ENCODE measurements at regions not wholly inside any gene's neighbourhood (a gene's known extent, or its start where the extent isn't known, plus 50 kb on each side); places are given as distances from the start of the nearest gene placed in this dataset.

DNA sequence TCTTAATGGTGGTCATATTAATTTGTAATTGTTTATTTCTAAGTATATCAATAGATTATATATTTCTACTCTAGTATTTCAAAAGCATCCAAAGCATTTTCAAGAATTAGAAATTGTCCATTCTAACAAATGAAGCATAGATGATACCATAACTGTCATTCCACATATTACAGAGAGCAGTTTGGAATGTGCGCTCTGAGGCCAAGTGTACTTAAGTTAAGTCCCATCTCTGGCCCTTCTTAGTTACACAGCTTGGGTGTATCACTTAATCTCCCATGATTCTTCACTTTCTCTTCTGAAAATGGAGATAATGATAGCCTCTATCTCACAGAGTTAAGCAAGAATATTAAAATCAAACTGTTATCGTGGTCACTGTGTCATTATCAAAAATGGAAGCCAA, 281.1 kb downstream of the MRPL39 start:
- peaks cover 0 to 33% (median 14%) of the 10 kb centered on the region in 5 donors for H3K27me3 Mint-ChIP-seq
- H3K4me3 Mint-ChIP-seq: no peak overlapping the region
- intact Hi-C loops (cut with micrococcal nuclease): no loop called here

DNA sequence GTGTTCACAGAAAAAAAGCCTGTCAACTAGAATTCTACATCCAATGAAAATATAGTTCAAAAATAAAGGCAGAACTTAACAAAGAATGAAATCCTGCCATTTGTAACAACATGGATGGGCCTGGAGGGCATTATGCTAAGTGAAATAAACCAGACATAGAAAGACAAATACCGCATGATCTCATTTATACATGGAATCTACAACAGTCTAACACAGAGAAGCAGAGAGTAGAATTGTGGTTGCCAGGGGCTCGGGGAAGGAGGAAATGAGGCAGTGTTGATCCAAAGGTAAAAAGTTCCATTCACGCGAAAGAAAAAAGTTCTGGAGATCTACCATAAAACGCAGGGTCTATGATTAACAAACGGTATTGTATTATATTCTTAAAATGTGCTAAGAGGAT, 282.6 kb downstream of the MRPL39 start:
- H3K36me3 ChIP-seq (ENCODE audit: control insufficient read depth in 2 of 3, insufficient read depth in 3 of 3, low read length in 3 of 3): no peaks in the 10 kb centered on the region
- intact Hi-C loops (cut with micrococcal nuclease): no loop called here
- ChIA-PET CTCF (no interaction called here), POLR2A (no interaction called here)
- Mint-ChIP-seq H3K4me3 (no peak overlapping the region), H3K36me3 (no peaks in the 10 kb centered on the region), H3K27ac (no peak overlapping the region), H3K9me3 (peaks cover 0 to 5% (median 0%) of the 10 kb centered on the region in 11 donors), H3K4me1 (no peaks in the 10 kb centered on the region), H3K27me3 (peaks cover 0 to 35% (median 14%) of the 10 kb centered on the region in 5 donors)
- no peaks in the 10 kb centered on the region for H3K4me1 ChIP-seq (ENCODE audit: control insufficient read depth in 2 of 2, insufficient read depth in 2 of 2, low read length in 2 of 2)
- ATAC-seq: no peak
- no peak for DNase-seq
- H3K9me3 ChIP-seq (ENCODE audit: control insufficient read depth in 2 of 3, low read length in 3 of 3): no peaks in the 10 kb centered on the region
- H3K27ac ChIP-seq (ENCODE audit: low read depth, low read length): no peak overlapping the region
- no peak overlapping the region for H3K4me3 ChIP-seq (ENCODE audit: low read length)
- no peaks in the 10 kb centered on the region for H3K27me3 ChIP-seq (ENCODE audit: control insufficient read depth in 2 of 2, insufficient read depth in 2 of 2, low read length in 2 of 2)

More for the DNA sequence above, 281.1 kb downstream of the MRPL39 start:
- CTCF ChIA-PET: no interaction called here
- Mint-ChIP-seq H3K4me1 (no peaks in the 10 kb centered on the region), H3K36me3 (no peaks in the 10 kb centered on the region), H3K9me3 (peaks cover 0 to 5% (median 0%) of the 10 kb centered on the region in 11 donors), H3K27ac (no peak overlapping the region)
- no peaks in the 10 kb centered on the region for H3K36me3 ChIP-seq (ENCODE audit: control insufficient read depth in 2 of 3, insufficient read depth in 3 of 3, low read length in 3 of 3)
- H3K27me3 ChIP-seq (ENCODE audit: control insufficient read depth in 2 of 2, insufficient read depth in 2 of 2, low read length in 2 of 2): no peaks in the 10 kb centered on the region
- DNase-seq: no peak
- H3K4me1 ChIP-seq (ENCODE audit: control insufficient read depth in 2 of 2, insufficient read depth in 2 of 2, low read length in 2 of 2): no peaks in the 10 kb centered on the region
- no peak overlapping the region for H3K4me3 ChIP-seq (ENCODE audit: low read length)
- POLR2A ChIA-PET: no interaction called here
- no peak overlapping the region for H3K27ac ChIP-seq (ENCODE audit: low read depth, low read length)
- no peaks in the 10 kb centered on the region for H3K9me3 ChIP-seq (ENCODE audit: control insufficient read depth in 2 of 3, low read length in 3 of 3)
- no peak for ATAC-seq

DNA sequence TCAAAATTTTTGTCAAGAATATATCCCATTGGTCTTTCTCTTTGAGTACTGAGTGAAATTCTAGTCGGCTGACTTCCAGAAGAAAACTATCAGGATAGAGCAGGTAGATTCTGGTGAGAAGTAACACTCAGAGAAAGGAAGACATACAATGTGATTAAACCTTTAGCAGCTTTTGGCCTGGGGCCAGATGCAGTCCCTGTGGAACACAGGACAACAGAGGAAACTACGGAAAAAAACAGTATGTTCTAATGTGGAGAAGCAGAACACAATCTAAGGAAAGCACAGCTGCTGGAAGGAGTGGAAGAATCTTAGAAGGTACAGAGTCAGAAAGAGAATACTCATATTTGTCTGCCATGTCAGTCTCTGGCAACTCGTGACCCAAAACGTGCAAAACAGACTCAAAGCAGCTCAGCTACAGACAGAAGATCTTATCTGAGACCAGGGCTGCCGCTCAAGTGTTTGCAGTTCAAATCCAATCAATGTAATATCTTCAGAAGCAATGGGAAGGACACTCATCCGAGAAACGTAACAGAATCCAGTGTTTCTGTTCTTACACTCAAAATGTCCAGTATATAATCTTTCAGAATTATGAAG, 283.8 kb downstream of the MRPL39 start:
- no peaks in the 10 kb centered on the region for H3K9me3 ChIP-seq (ENCODE audit: control insufficient read depth in 2 of 3, low read length in 3 of 3)
- ATAC-seq: no peak
- Mint-ChIP-seq H3K27ac (no peak overlapping the region), H3K9me3 (peaks cover 0 to 5% (median 0%) of the 10 kb centered on the region in 11 donors), H3K4me1 (no peaks in the 10 kb centered on the region), H3K27me3 (peaks cover 0 to 35% (median 9%) of the 10 kb centered on the region in 5 donors), H3K36me3 (no peaks in the 10 kb centered on the region), H3K4me3 (no peak overlapping the region)
- H3K36me3 ChIP-seq (ENCODE audit: control insufficient read depth in 2 of 3, insufficient read depth in 3 of 3, low read length in 3 of 3): no peaks in the 10 kb centered on the region
- H3K4me1 ChIP-seq (ENCODE audit: control insufficient read depth in 2 of 2, insufficient read depth in 2 of 2, low read length in 2 of 2): no peaks in the 10 kb centered on the region
- POLR2A ChIA-PET: no interaction called here
- DNase-seq: no peak
- intact Hi-C loops (cut with micrococcal nuclease): no loop called here
- H3K27ac ChIP-seq (ENCODE audit: low read depth, low read length): no peak overlapping the region
- CTCF ChIA-PET: no interaction called here
- no peak overlapping the region for H3K4me3 ChIP-seq (ENCODE audit: low read length)
- no peaks in the 10 kb centered on the region for H3K27me3 ChIP-seq (ENCODE audit: control insufficient read depth in 2 of 2, insufficient read depth in 2 of 2, low read length in 2 of 2)

DNA sequence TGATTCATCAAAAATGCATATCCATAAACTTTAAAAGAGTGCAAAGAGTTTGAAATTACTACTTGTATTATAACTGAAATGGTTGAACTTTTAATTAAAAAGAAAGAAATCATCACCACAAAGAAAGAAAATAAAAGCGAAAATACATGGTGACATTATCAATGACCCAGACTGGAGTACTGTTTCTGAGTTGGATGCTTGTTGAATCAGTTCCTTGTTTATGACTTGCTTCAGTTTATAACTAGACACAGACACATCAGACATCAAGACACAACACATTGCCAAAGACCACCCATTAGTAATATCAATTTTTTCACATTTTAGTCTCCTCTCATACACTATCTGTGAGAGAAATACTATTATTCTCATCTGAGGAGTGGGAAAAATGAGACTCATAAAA, 293.0 kb downstream of the MRPL39 start:
- ChIA-PET CTCF (no interaction called here), POLR2A (no interaction called here)
- ATAC-seq: no peak
- no peak for DNase-seq
- no peaks in the 10 kb centered on the region for H3K36me3 ChIP-seq (ENCODE audit: control insufficient read depth in 2 of 3, insufficient read depth in 3 of 3, low read length in 3 of 3)
- H3K9me3 ChIP-seq (ENCODE audit: control insufficient read depth in 2 of 3, low read length in 3 of 3): peaks cover 0 to under 1% (median 0%) of the 10 kb centered on the region in 3 experiments
- Mint-ChIP-seq H3K36me3 (peaks cover 0 to under 1% (median 0%) of the 10 kb centered on the region in 5 donors), H3K4me3 (no peak overlapping the region), H3K4me1 (no peaks in the 10 kb centered on the region), H3K27ac (no peak overlapping the region), H3K27me3 (peaks cover 0 to 3% (median 0%) of the 10 kb centered on the region in 5 donors), H3K9me3 (peaks cover 0 to 11% (median under 1%) of the 10 kb centered on the region in 11 donors)
- intact Hi-C loops (cut with micrococcal nuclease): no loop called here
- H3K4me3 ChIP-seq (ENCODE audit: low read length): no peak overlapping the region
- H3K27me3 ChIP-seq (ENCODE audit: control insufficient read depth in 2 of 2, insufficient read depth in 2 of 2, low read length in 2 of 2): no peaks in the 10 kb centered on the region
- H3K27ac ChIP-seq (ENCODE audit: low read depth, low read length): no peak overlapping the region
- H3K4me1 ChIP-seq (ENCODE audit: control insufficient read depth in 2 of 2, insufficient read depth in 2 of 2, low read length in 2 of 2): no peaks in the 10 kb centered on the region

DNA sequence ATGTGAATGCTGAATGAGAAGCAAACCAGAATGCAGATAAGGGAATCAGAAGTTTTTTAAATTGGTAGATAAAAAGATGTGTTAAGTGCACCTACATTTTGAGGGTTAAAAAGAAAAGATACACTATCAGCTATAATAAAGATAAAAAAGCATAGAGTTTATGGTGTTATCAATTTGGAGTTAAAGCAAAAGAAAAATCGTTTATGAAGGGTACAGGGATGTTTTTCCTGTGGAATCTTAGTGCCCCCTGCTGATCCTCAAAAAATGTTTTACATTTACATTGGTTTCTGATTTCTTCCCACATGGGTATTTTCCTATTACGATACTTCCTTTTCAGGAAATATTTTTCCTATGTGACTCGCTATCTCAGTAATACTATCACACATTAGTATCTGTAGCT, 293.5 kb downstream of the MRPL39 start:
- H3K36me3 Mint-ChIP-seq: peaks cover 0 to 4% (median 0%) of the 10 kb centered on the region in 5 donors
- Histone ChIP-seq H3K27me3 (ENCODE audit: control insufficient read depth in 2 of 2, insufficient read depth in 2 of 2, low read length in 2 of 2) (no peaks in the 10 kb centered on the region), H3K27ac (ENCODE audit: low read depth, low read length) (no peak overlapping the region), H3K9me3 (ENCODE audit: control insufficient read depth in 2 of 3, low read length in 3 of 3) (peaks cover 0 to 5% (median 0%) of the 10 kb centered on the region in 3 experiments), H3K36me3 (ENCODE audit: control insufficient read depth in 2 of 3, insufficient read depth in 3 of 3, low read length in 3 of 3) (no peaks in the 10 kb centered on the region), H3K4me1 (ENCODE audit: control insufficient read depth in 2 of 2, insufficient read depth in 2 of 2, low read length in 2 of 2) (no peaks in the 10 kb centered on the region), H3K4me3 (ENCODE audit: low read length) (no peak overlapping the region)
- no peaks in the 10 kb centered on the region for H3K4me1 Mint-ChIP-seq
- no peak overlapping the region for H3K4me3 Mint-ChIP-seq
- H3K27me3 Mint-ChIP-seq: peaks cover 0 to 3% (median 0%) of the 10 kb centered on the region in 5 donors
- DNase-seq (no peak), ATAC-seq (no peak)
- H3K27ac Mint-ChIP-seq: no peak overlapping the region
- intact Hi-C loops (cut with micrococcal nuclease): no loop called here
- ChIA-PET CTCF (no interaction called here), POLR2A (no interaction called here)
- peaks cover 0 to 15% (median 5%) of the 10 kb centered on the region in 11 donors for H3K9me3 Mint-ChIP-seq

DNA sequence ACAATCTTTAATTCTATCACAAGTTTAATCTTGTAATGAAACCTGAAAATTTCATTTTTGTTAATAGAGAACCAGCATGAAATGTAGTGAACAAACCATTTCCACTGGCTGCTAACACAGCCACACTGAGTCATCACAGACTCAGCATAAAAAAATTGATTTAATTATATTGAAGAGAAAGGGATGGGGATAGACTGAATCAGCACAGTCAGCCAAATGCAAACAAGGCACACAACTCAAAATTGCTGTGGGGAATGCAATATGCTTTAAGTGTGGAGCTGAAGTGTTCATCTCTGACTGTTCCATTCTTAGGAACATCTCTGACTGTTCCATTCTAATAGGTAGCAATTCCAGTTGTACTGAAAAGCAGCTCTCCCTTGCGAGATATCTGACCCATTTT, 299.8 kb downstream of the MRPL39 start:
- no peak for DNase-seq
- no peak overlapping the region for H3K27ac ChIP-seq (ENCODE audit: low read depth, low read length)
- no peaks in the 10 kb centered on the region for H3K4me1 Mint-ChIP-seq
- H3K27me3 Mint-ChIP-seq: peaks cover 3 to 10% (median 4%) of the 10 kb centered on the region in 5 donors
- no peak overlapping the region for H3K4me3 ChIP-seq (ENCODE audit: low read length)
- H3K9me3 Mint-ChIP-seq: peaks cover 1 to 15% (median 5%) of the 10 kb centered on the region in 11 donors
- ATAC-seq: no peak
- H3K4me1 ChIP-seq (ENCODE audit: control insufficient read depth in 2 of 2, insufficient read depth in 2 of 2, low read length in 2 of 2): no peaks in the 10 kb centered on the region
- no peaks in the 10 kb centered on the region for H3K27me3 ChIP-seq (ENCODE audit: control insufficient read depth in 2 of 2, insufficient read depth in 2 of 2, low read length in 2 of 2)
- no peak overlapping the region for H3K27ac Mint-ChIP-seq
- intact Hi-C loops (cut with micrococcal nuclease): no loop called here
- H3K36me3 ChIP-seq (ENCODE audit: control insufficient read depth in 2 of 3, insufficient read depth in 3 of 3, low read length in 3 of 3): no peaks in the 10 kb centered on the region
- ChIA-PET POLR2A (no interaction called here), CTCF (no interaction called here)
- no peak overlapping the region for H3K4me3 Mint-ChIP-seq
- H3K9me3 ChIP-seq (ENCODE audit: control insufficient read depth in 2 of 3, low read length in 3 of 3): peaks cover 0 to 7% (median 0%) of the 10 kb centered on the region in 3 experiments
- H3K36me3 Mint-ChIP-seq: peaks cover 0 to 4% (median 0%) of the 10 kb centered on the region in 5 donors

DNA sequence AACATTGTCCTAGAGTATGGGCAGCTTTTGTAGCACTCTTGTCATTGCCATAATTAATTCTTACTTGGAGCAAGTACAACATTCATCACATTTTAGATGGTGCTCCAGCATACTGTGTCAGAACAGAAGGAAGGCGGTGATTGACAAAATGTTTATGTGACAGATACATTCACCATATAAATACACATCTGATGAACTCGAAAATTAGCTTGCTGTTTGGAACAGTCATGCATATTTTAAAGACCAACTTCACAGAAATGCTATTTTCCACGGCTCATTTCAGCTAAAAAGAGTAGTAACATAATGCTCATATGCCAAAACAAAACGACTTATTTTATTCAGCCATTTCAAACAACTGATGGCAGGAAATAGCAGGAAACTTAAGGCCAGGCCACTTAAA, 302.7 kb downstream of the MRPL39 start:
- Mint-ChIP-seq H3K27ac (no peak overlapping the region), H3K9me3 (peaks cover 1 to 8% (median 5%) of the 10 kb centered on the region in 11 donors), H3K4me3 (no peak overlapping the region), H3K36me3 (peaks cover 0 to 4% (median 0%) of the 10 kb centered on the region in 5 donors), H3K27me3 (peaks cover 0 to 10% (median 4%) of the 10 kb centered on the region in 5 donors), H3K4me1 (no peaks in the 10 kb centered on the region)
- no peaks in the 10 kb centered on the region for H3K36me3 ChIP-seq (ENCODE audit: control insufficient read depth in 2 of 3, insufficient read depth in 3 of 3, low read length in 3 of 3)
- POLR2A ChIA-PET: no interaction called here
- ATAC-seq (no peak), DNase-seq (no peak)
- CTCF ChIA-PET: no interaction called here
- no peaks in the 10 kb centered on the region for H3K4me1 ChIP-seq (ENCODE audit: control insufficient read depth in 2 of 2, insufficient read depth in 2 of 2, low read length in 2 of 2)
- H3K27ac ChIP-seq (ENCODE audit: low read depth, low read length): no peak overlapping the region
- no peaks in the 10 kb centered on the region for H3K27me3 ChIP-seq (ENCODE audit: control insufficient read depth in 2 of 2, insufficient read depth in 2 of 2, low read length in 2 of 2)
- intact Hi-C loops (cut with micrococcal nuclease): no loop called here
- peaks cover 0 to 7% (median 0%) of the 10 kb centered on the region in 3 experiments for H3K9me3 ChIP-seq (ENCODE audit: control insufficient read depth in 2 of 3, low read length in 3 of 3)
- H3K4me3 ChIP-seq (ENCODE audit: low read length): no peak overlapping the region
